Gastroesophageal sphincter (tissue), 4 donors: ENCODE measurements at regions not wholly inside any gene's neighbourhood (a gene's known extent, or its start where the extent isn't known, plus 50 kb on each side); places are given as distances from the start of the nearest gene placed in this dataset.

Source experiments
- ATAC-seq: fragments of 150-250 bp; one replicate; pipeline ENCODE4 v1.9.1; 2016; ENCODE audit warnings: mild to moderate bottlenecking, moderate library complexity
- H3K27ac ChIP-seq, 4 donors: fragments of 200-600 bp; sonication (generic) in 3 of 4; 1 replicate in 3 of 4; 2 replicates in 1 of 4; pipeline ENCODE4 v1.5.1; 2016 to 2019
- H3K27me3 ChIP-seq: fragments of 200-600 bp; sonication (generic); one replicate; pipeline ENCODE4 v1.5.1; 2019
- H3K36me3 ChIP-seq, 2 donors: fragments of 200-600 bp; sonication (generic); one replicate each; pipeline ENCODE4 v1.5.1; 2019; ENCODE audit warnings: control low read depth in 1 of 2
- H3K4me1 ChIP-seq, 3 donors: fragments of 200-600 bp; sonication (generic); 1 replicate in 2 of 3; 2 replicates in 1 of 3; pipeline ENCODE4 v1.5.1; 2016 to 2019; ENCODE audit warnings: control low read depth in 2 of 3
- H3K4me3 ChIP-seq, 2 donors: fragments of 200-600 bp; sonication (generic); one replicate each; pipeline ENCODE4 v1.5.1; 2019; ENCODE audit warnings: mild to moderate bottlenecking in 1 of 2, moderate library complexity in 1 of 2
- H3K9me3 ChIP-seq, 3 donors: fragments of 200-600 bp; sonication (generic); one replicate each; pipeline ENCODE4 v1.5.1; 2017 to 2019; ENCODE audit warnings: control low read depth in 2 of 3
- CTCF ChIP-seq, 4 experiments: fragments of 200-600 bp in 2 of 4; fragments of 450-650 bp in 2 of 4; sonication (generic) in 1 of 4; IDR thresholded peaks; one replicate each; pipeline ENCODE4 v1.5.1; 2017 to 2019; ENCODE audit warnings: antibody characterized with exemption in 4 of 4, mild to moderate bottlenecking in 2 of 4, moderate library complexity in 2 of 4
- EP300 ChIP-seq: sonication (generic); formaldehyde crosslinking; IDR thresholded peaks from one replicate; pipeline ENCODE4 v1.6.1; 2017; ENCODE audit warnings: antibody characterized with exemption, mild to moderate bottlenecking
- POLR2A ChIP-seq, 2 donors: fragments of 450-650 bp; IDR thresholded peaks; one replicate each; pipeline ENCODE4 v1.6.1; 2017; ENCODE audit warnings: antibody characterized with exemption in 2 of 2, mild to moderate bottlenecking in 2 of 2, moderate library complexity in 1 of 2
- POLR2AphosphoS5 ChIP-seq: sonication (generic); formaldehyde crosslinking; IDR thresholded peaks from one replicate; pipeline ENCODE4 v1.6.1; 2017; ENCODE audit warnings: antibody characterized with exemption
- WGBS, 2 donors: methylation state at CpG; one replicate each; pipeline ENCODE4 v1.1.5; 2018; ENCODE audit warnings: low coverage in 1 of 2; 5-methylcytosine and 5-hydroxymethylcytosine counted together

DNA sequence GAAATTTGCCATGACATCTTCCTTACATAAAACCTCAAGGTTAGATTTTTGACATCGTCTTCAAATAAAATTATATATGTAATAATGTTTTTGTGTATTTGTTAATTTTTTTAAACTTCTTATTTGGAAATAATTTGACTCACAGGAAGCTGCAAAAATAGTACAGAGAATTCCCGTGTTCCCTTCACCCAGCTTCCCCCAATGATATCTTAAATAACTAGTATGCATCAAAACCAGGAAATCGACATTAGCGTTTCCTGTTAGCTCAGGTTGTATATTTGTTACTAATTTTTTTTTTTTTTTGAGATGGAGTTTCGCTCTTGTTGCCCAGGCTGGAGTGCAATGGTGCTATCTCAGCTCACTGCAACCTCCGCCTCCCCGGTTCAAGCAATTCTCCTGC is 86.3 kb upstream of the SPRY4 start:
- Histone ChIP-seq H3K4me3 (no peak overlapping the region), H3K4me1 (peaks cover 0 to 13% (median 0%) of the 10 kb centered on the region in 3 donors), H3K27me3 (no peaks in the 10 kb centered on the region), H3K27ac (no peak overlapping the region), H3K9me3 (no peaks in the 10 kb centered on the region), H3K36me3 (no peaks in the 10 kb centered on the region)
- WGBS, 2 donors: 83 to 84% methylated on average over 4 to 6 of the region's 7 CpGs
- TF ChIP-seq POLR2A (IDR thresholded peaks at IDR 0.05): no peak
- TF ChIP-seq CTCF (IDR thresholded peaks at IDR 0.05): no peak
- no peak for TF ChIP-seq EP300
- no peak for TF ChIP-seq POLR2AphosphoS5
- no peak for ATAC-seq

- H3K4me1 ChIP-seq: peaks cover 0 to 33% (median 0%) of the 10 kb centered on the region in 3 donors
- no peaks in the 10 kb centered on the region for H3K9me3 ChIP-seq
- no peaks in the 10 kb centered on the region for H3K27me3 ChIP-seq
- peak overlapping the region in 1 of 4 donors; percentile 51 for H3K27ac ChIP-seq
- H3K4me3 ChIP-seq: peak overlapping the region in 1 of 2 donors; percentile 27
- WGBS, 2 donors: 56 to 88% methylated on average over 3 to 11 of the region's 19 CpGs
- ATAC-seq: no peak
- H3K36me3 ChIP-seq: no peaks in the 10 kb centered on the region
- TF ChIP-seq POLR2A (IDR thresholded peaks at IDR 0.05): no peak
Measured at GRCh38 chr5:142408981-142409481, 84.2 kb upstream of the SPRY4 start.

DNA sequence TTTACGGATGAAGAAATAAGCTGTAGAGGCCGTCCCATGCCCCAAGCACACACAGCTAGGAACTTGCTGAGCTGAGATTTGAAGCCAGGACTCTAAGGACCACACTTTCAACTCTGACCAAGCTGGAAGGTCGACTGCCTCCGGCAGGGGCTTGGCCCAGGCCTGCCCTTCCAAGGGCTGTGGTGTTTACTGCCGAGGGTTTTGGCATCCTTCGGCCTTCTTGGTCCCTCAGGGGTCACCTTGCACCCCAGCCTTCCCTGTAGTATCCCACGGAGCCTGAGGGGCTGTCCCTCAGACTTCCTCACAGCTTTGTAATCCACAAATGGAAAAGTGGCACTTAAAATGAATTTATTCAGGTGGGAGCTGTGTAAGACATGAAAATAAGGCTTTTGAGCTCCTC is 83.7 kb upstream of the SPRY4 start:
- H3K9me3 ChIP-seq: no peaks in the 10 kb centered on the region
- no peaks in the 10 kb centered on the region for H3K27me3 ChIP-seq
- no peak overlapping the region for H3K4me3 ChIP-seq
- no peaks in the 10 kb centered on the region for H3K36me3 ChIP-seq
- no peak for TF ChIP-seq EP300
- TF ChIP-seq POLR2A (IDR thresholded peaks at IDR 0.05): no peak
- no peak for TF ChIP-seq CTCF (IDR thresholded peaks at IDR 0.05)
- TF ChIP-seq POLR2AphosphoS5: no peak
- ATAC-seq: no peak
- H3K27ac ChIP-seq: peak overlapping the region in 1 of 4 donors; percentile 51
- peaks cover 0 to 38% (median 0%) of the 10 kb centered on the region in 3 donors for H3K4me1 ChIP-seq
- WGBS, 2 donors: 60% methylated on average over 3 of the region's 7 CpGs; no CpG with 5 or more reads in 1 of the 2 donors

- WGBS, 2 donors: 70 to 90% methylated on average over 2 to 4 of the region's 6 CpGs
- no peaks in the 10 kb centered on the region for H3K27me3 ChIP-seq
- no peak overlapping the region for H3K4me3 ChIP-seq
- H3K27ac ChIP-seq: peak overlapping the region in 2 of 4 donors; percentile 80 to 87
- H3K36me3 ChIP-seq: no peaks in the 10 kb centered on the region
- no peak for ATAC-seq
- no peaks in the 10 kb centered on the region for H3K9me3 ChIP-seq
- H3K4me1 ChIP-seq: peaks cover 0 to 36% (median 0%) of the 10 kb centered on the region in 3 donors
- TF ChIP-seq POLR2AphosphoS5 (no peak), CTCF (IDR thresholded peaks at IDR 0.05) (no peak), EP300 (no peak), POLR2A (IDR thresholded peaks at IDR 0.05) (no peak)
Measured at GRCh38 chr5:142405814-142406395, 81.1 kb upstream of the SPRY4 start.

GRCh38 chr5:142405023-142405422 is 80.2 kb upstream of the SPRY4 start:
- Histone ChIP-seq H3K4me1 (peaks cover 0 to 36% (median 0%) of the 10 kb centered on the region in 3 donors), H3K36me3 (no peaks in the 10 kb centered on the region), H3K27ac (peak overlapping the region; percentile 77 to 87 (median 82)), H3K27me3 (no peaks in the 10 kb centered on the region), H3K9me3 (no peaks in the 10 kb centered on the region), H3K4me3 (no peak overlapping the region)
- no peak for TF ChIP-seq CTCF (IDR thresholded peaks at IDR 0.05)
- TF ChIP-seq POLR2AphosphoS5: no peak
- TF ChIP-seq POLR2A (IDR thresholded peaks at IDR 0.05): no peak
- no peak for TF ChIP-seq EP300
- 73 to 86% methylated on average over 4 to 6 of the region's 6 CpGs for WGBS, 2 donors
- no peak for ATAC-seq
